ENCODE measurements at regions not wholly inside any gene's neighbourhood (a gene's known extent, or its start where the extent isn't known, plus 50 kb on each side); places are given as distances from the start of the nearest gene placed in this dataset.

DNA sequence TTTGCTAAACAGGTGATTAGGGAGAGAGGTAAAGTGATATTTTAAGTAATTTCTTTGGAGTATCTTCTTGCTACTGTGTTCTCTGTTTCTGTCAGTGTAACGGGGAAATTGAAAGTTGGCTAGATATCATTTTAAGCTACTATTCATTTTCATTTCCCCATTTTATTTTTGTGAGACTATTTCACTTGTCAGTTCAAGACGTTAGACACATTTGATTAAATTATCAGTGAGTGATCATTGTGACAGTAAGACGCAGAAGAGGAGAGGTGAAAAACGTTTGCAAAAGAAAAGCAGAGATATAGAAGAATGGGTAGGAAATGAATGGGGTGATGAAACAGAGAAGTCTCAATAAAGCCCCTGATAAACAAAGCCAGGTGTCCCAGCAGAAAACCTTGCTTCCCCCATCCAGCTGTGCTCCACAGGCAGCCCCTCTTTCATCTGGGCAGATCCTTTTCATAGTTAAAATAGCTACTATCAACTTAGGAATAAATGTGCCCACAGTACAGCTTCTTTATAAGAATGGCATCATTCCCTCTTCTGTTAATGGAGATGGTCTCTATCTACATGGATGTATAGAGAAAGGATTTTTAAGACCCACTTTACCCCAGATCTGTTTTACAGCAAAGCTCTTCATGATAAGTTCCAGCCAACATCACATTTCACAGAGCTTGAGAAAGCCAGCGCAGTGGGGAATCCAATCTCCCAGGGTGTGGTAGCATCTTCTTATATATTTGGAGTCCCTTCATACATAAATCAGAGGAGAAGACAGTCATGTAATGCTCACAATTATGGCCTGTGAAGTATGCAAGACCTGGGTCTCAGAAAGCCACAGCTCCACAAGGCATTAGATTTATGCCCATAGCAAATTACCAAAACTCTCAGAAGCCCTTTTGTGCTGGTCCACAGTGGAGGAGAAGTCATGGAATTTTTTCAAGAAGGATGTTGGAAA, 138.1 kb upstream of the ITGB1 start:
- Histone ChIP-seq H3K27me3 (ENCODE audit: insufficient read depth, low read length, poor library complexity, severe bottlenecking) (no peaks in the 10 kb centered on the region), H2AFZ (ENCODE audit: low read length) (no peak overlapping the region), H3K4me1 (ENCODE audit: insufficient read depth, low read length, poor library complexity, severe bottlenecking) (peaks cover 11% of the 10 kb centered on the region), H4K20me1 (ENCODE audit: insufficient read depth, low read length, poor library complexity, severe bottlenecking) (no peaks in the 10 kb centered on the region), H3K4me2 (ENCODE audit: low read depth, low read length, poor library complexity, severe bottlenecking) (no peak overlapping the region), H3K9me3 (ENCODE audit: insufficient read depth, low read depth, low read length) (peaks cover 6% of the 10 kb centered on the region; the same call in 1 of the 2 replicates), H3K4me3 (ENCODE audit: low read length, poor library complexity, severe bottlenecking) (no peak overlapping the region), H3K79me2 (ENCODE audit: insufficient read depth, low read length) (no peaks in the 10 kb centered on the region), H3K9ac (ENCODE audit: low read depth, low read length, poor library complexity, severe bottlenecking) (no peak overlapping the region), H3K9me2 (replicated peaks; ENCODE audit: low read depth, low read length) (no peaks in the 10 kb centered on the region), H3K36me3 (ENCODE audit: insufficient read depth, low read length) (no peaks in the 10 kb centered on the region), H3F3A (ENCODE audit: low read depth) (no peaks in the 10 kb centered on the region)
- TF ChIP-seq, protein P1, sequence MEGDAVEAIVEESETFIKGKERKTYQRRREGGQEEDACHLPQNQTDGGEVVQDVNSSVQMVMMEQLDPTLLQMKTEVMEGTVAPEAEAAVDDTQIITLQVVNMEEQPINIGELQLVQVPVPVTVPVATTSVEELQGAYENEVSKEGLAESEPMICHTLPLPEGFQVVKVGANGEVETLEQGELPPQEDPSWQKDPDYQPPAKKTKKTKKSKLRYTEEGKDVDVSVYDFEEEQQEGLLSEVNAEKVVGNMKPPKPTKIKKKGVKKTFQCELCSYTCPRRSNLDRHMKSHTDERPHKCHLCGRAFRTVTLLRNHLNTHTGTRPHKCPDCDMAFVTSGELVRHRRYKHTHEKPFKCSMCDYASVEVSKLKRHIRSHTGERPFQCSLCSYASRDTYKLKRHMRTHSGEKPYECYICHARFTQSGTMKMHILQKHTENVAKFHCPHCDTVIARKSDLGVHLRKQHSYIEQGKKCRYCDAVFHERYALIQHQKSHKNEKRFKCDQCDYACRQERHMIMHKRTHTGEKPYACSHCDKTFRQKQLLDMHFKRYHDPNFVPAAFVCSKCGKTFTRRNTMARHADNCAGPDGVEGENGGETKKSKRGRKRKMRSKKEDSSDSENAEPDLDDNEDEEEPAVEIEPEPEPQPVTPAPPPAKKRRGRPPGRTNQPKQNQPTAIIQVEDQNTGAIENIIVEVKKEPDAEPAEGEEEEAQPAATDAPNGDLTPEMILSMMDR (conservative IDR thresholded peaks at IDR 0.05; ENCODE audit: low read length): no peak
- TF ChIP-seq EZH2phosphoT487 (IDR thresholded peaks at IDR 0.05; ENCODE audit: borderline replicate concordance): no peak

DNA sequence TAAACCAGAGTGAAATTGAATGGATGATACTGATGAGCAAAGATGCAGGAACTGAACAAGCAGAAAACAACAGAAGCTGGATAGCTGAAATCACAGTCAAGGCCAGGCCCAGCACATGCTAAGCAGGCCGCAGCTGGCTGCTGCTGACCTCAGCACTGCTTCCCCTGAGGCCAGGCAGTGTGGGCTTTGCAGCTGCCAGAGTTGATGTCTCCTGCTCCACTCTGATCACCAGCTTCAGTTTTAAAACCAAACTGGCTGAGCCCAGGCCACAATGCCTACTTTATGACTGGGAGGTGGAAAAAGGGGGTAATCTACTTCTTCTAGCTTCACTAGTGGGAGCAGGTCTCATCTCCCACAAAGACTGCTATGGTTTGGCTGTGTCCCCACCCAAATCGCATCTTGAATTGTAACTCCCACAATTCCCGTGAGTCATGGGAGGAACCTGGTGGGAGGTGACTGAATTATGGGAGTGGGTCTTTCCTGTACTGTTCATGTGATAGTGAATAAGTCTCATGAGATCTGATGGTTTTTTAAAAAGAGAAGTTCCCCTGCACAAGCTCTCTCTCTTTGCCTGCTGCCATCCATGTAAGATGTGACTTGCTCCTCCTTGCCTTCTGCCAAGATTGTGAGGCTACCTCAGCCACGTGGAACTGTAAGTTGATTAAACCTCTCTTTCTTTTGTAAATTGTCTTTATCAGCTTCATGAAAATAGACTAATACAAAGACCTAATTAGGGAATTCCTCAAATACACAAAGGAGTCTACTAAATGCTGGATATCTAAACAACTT, 136.4 kb upstream of the ITGB1 start:
- no peak overlapping the region for H2AFZ ChIP-seq (ENCODE audit: low read length)
- H4K20me1 ChIP-seq (ENCODE audit: insufficient read depth, low read length, poor library complexity, severe bottlenecking): no peaks in the 10 kb centered on the region
- no peaks in the 10 kb centered on the region for H3K27me3 ChIP-seq (ENCODE audit: insufficient read depth, low read length, poor library complexity, severe bottlenecking)
- TF ChIP-seq, protein P1 (conservative IDR thresholded peaks at IDR 0.05; ENCODE audit: low read length): no peak
- no peak for TF ChIP-seq EZH2phosphoT487 (IDR thresholded peaks at IDR 0.05; ENCODE audit: borderline replicate concordance)
- no peak overlapping the region for H3K9ac ChIP-seq (ENCODE audit: low read depth, low read length, poor library complexity, severe bottlenecking)
- no peaks in the 10 kb centered on the region for H3K36me3 ChIP-seq (ENCODE audit: insufficient read depth, low read length)
- H3K79me2 ChIP-seq (ENCODE audit: insufficient read depth, low read length): no peaks in the 10 kb centered on the region
- no peak overlapping the region for H3K4me2 ChIP-seq (ENCODE audit: low read depth, low read length, poor library complexity, severe bottlenecking)
- H3K4me3 ChIP-seq (ENCODE audit: low read length, poor library complexity, severe bottlenecking): no peak overlapping the region
- no peaks in the 10 kb centered on the region for H3F3A ChIP-seq (ENCODE audit: low read depth)
- H3K9me3 ChIP-seq (ENCODE audit: insufficient read depth, low read depth, low read length): peaks cover 6% of the 10 kb centered on the region; the same call in 1 of the 2 replicates
- no peaks in the 10 kb centered on the region for H3K9me2 ChIP-seq (replicated peaks; ENCODE audit: low read depth, low read length)
- H3K4me1 ChIP-seq (ENCODE audit: insufficient read depth, low read length, poor library complexity, severe bottlenecking): peaks cover 6% of the 10 kb centered on the region

DNA sequence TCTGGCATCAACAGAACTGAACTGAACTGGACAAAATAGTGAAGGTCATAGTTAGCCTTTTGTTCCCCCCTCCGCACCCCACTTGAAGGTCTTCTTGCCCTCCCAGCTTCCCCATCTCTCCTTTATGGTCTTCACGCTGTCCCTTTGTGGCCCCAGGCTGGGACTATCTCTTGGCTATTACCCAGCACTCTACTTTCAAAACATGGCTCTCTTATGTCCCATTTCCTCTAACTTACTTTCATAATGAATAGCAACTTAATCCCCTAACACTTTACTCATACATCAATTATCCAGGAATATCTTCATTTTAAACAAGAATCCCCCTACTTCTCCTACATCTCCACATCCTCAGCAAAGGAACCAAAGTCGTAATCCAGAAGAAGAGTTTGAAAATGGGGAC, 135.3 kb upstream of the ITGB1 start:
- Histone ChIP-seq H3K27me3 (ENCODE audit: insufficient read depth, low read length, poor library complexity, severe bottlenecking) (no peaks in the 10 kb centered on the region), H4K20me1 (ENCODE audit: insufficient read depth, low read length, poor library complexity, severe bottlenecking) (no peaks in the 10 kb centered on the region), H3K9me3 (ENCODE audit: insufficient read depth, low read depth, low read length) (peaks cover 6% of the 10 kb centered on the region; the same call in 1 of the 2 replicates), H3K9ac (ENCODE audit: low read depth, low read length, poor library complexity, severe bottlenecking) (no peak overlapping the region), H3K79me2 (ENCODE audit: insufficient read depth, low read length) (no peaks in the 10 kb centered on the region), H2AFZ (ENCODE audit: low read length) (no peak overlapping the region), H3F3A (ENCODE audit: low read depth) (no peaks in the 10 kb centered on the region), H3K4me3 (ENCODE audit: low read length, poor library complexity, severe bottlenecking) (no peak overlapping the region), H3K4me1 (ENCODE audit: insufficient read depth, low read length, poor library complexity, severe bottlenecking) (no peaks in the 10 kb centered on the region), H3K36me3 (ENCODE audit: insufficient read depth, low read length) (no peaks in the 10 kb centered on the region), H3K9me2 (replicated peaks; ENCODE audit: low read depth, low read length) (no peaks in the 10 kb centered on the region), H3K4me2 (ENCODE audit: low read depth, low read length, poor library complexity, severe bottlenecking) (no peak overlapping the region)
- TF ChIP-seq, protein P1 (conservative IDR thresholded peaks at IDR 0.05; ENCODE audit: low read length): no peak
- TF ChIP-seq EZH2phosphoT487 (IDR thresholded peaks at IDR 0.05; ENCODE audit: borderline replicate concordance): no peak

Measured in Loucy (cell line).